Endothelial cell of umbilical vein (primary cell): ENCODE measurements at regions not wholly inside any gene's neighbourhood (a gene's known extent, or its start where the extent isn't known, plus 50 kb on each side); places are given as distances from the start of the nearest gene placed in this dataset.

Experiments used
- BruUV-seq: library from RNA; stranded (reverse); fragments of 400-500 nt; replicated peaks from 2 replicates; lab custom pipeline; 2021; lab: Mats Ljungman, UMichigan
- CTCF ChIA-PET: fragments of 300-600, 350-600 bp; sonication (Branson Sonifier 250); formaldehyde crosslinking; loops from one replicate; lab custom pipeline; 2021; ENCODE audit warnings: antibody characterized with exemption, inconsistent platforms; lab: Charles Lee
- POLR2A ChIA-PET: fragments of 300-600, 350-600 bp; sonication (Branson Sonifier 250); formaldehyde crosslinking; loops from one replicate; lab custom pipeline; 2021; ENCODE audit warnings: antibody characterized with exemption, inconsistent platforms; lab: Charles Lee
- DNase-seq: peaks from one replicate; pipeline ENCODE4 v3.0.0-alpha.2; 2011; ENCODE audit warnings: low read depth, low spot score
- FAIRE-seq: peaks from 2 replicates; lab custom pipeline; 2011; peaks lifted over from hg19 to GRCh38; lab: Jason Lieb, UNC
- H2AFZ ChIP-seq: 2 replicates; pipeline ENCODE4 v1.6.0; 2012; ENCODE audit warnings: low read depth, low read length, control low read depth, inconsistent platforms
- H3K27ac ChIP-seq: 2 replicates; pipeline ENCODE4 v1.5.1; 2011; ENCODE audit warnings: low read depth, mild to moderate bottlenecking, control low read depth, low read length, moderate library complexity; ENCODE audit not compliant: insufficient read depth
- H3K27me3 ChIP-seq, 2 experiments: 2 replicates each; pipeline versions ENCODE4 v1.6.0 to v1.6.1; 2011; ENCODE audit warnings: low read length in 2 of 2, mixed read lengths in 1 of 2; ENCODE audit not compliant: control insufficient read depth in 2 of 2, insufficient read depth in 2 of 2
- H3K36me3 ChIP-seq, 2 experiments: 2 replicates in 1 of 2; 3 replicates in 1 of 2; pipeline ENCODE4 v1.5.1; 2011; ENCODE audit warnings: low read length in 2 of 2, mild to moderate bottlenecking in 1 of 2, moderate library complexity in 1 of 2; ENCODE audit not compliant: control insufficient read depth in 2 of 2, insufficient read depth in 2 of 2; ENCODE audit errors: extremely low read depth in 1 of 2
- H3K4me1 ChIP-seq: 3 replicates; pipeline ENCODE4 v1.5.1; 2011; ENCODE audit warnings: mild to moderate bottlenecking, low read length; ENCODE audit not compliant: control insufficient read depth, insufficient read depth; ENCODE audit errors: extremely low read depth
- H3K4me2 ChIP-seq: 2 replicates; pipeline ENCODE4 v1.6.1; 2011; ENCODE audit warnings: low read length, control low read depth, mixed read lengths; ENCODE audit not compliant: insufficient read depth
- H3K4me3 ChIP-seq, 3 experiments: fragments of 200-600 bp in 1 of 3; sonication (generic), shearing (Covaris generic) in 1 of 3; replicated peaks in 1 of 3; 2 replicates each; pipeline ENCODE4 v1.5.1; 2011 to 2016; ENCODE audit warnings: control low read depth in 3 of 3, low read length in 3 of 3, mild to moderate bottlenecking in 2 of 3, inconsistent platforms in 1 of 3, low read depth in 1 of 3, moderate library complexity in 1 of 3; ENCODE audit not compliant: insufficient read depth in 1 of 3
- H3K79me2 ChIP-seq: 2 replicates; pipeline ENCODE4 v1.6.0; 2012; ENCODE audit warnings: low read length, inconsistent platforms; ENCODE audit not compliant: control insufficient read depth, insufficient read depth
- H3K9ac ChIP-seq: replicated peaks from 2 replicates; pipeline ENCODE3; 2011; ENCODE audit warnings: low read length, control low read depth; ENCODE audit not compliant: insufficient read depth; ENCODE audit errors: extremely low read depth
- H3K9me1 ChIP-seq: replicated peaks from 3 replicates; pipeline ENCODE4 v1.6.0; 2011; ENCODE audit warnings: mild to moderate bottlenecking, low read length; ENCODE audit not compliant: control insufficient read depth, insufficient read depth; ENCODE audit errors: extremely low read depth
- H3K9me3 ChIP-seq: replicated peaks from 2 replicates; pipeline ENCODE4 v1.5.1; 2012; ENCODE audit warnings: low read length, inconsistent platforms; ENCODE audit not compliant: control insufficient read depth, insufficient read depth
- H4K20me1 ChIP-seq: replicated peaks from 2 replicates; pipeline ENCODE3; 2011; ENCODE audit warnings: mild to moderate bottlenecking, low read length; ENCODE audit not compliant: control insufficient read depth, insufficient read depth; ENCODE audit errors: extremely low read depth
- CTCF ChIP-seq, 2 donors: IDR thresholded peaks; 1 replicate in 1 of 2; 2 replicates in 1 of 2; pipeline ENCODE4 v1.5.1; 2011; ENCODE audit warnings: low read length in 2 of 2, mild to moderate bottlenecking in 2 of 2, moderate library complexity in 2 of 2, control low read depth in 1 of 2, inconsistent platforms in 1 of 2, low read depth in 1 of 2; ENCODE audit not compliant: insufficient read depth in 1 of 2; ENCODE audit errors: extremely low read depth in 1 of 2
- EZH2 ChIP-seq: IDR thresholded peaks from 2 replicates; pipeline ENCODE4 v1.6.1; 2012; ENCODE audit warnings: borderline replicate concordance, low read depth, mild to moderate bottlenecking, moderate library complexity, low read length, inconsistent platforms; ENCODE audit not compliant: severe bottlenecking
- FOS ChIP-seq: IDR thresholded peaks from 2 replicates; pipeline ENCODE4 v1.6.1; 2011; ENCODE audit warnings: mild to moderate bottlenecking, low read length, moderate library complexity, borderline replicate concordance; ENCODE audit not compliant: insufficient read depth
- GATA2 ChIP-seq: IDR thresholded peaks from 2 replicates; pipeline ENCODE4 v1.7.0; 2011; ENCODE audit warnings: low read depth, mild to moderate bottlenecking, moderate library complexity, mixed read lengths, low read length; ENCODE audit not compliant: insufficient read length, insufficient read depth
- JUN ChIP-seq: IDR thresholded peaks from 2 replicates; pipeline ENCODE4 v1.6.1; 2011; ENCODE audit warnings: borderline replicate concordance, low read depth; ENCODE audit not compliant: insufficient read length, insufficient read depth
- MYC ChIP-seq: IDR thresholded peaks from one replicate; pipeline ENCODE4 v1.6.1; 2011; ENCODE audit warnings: mild to moderate bottlenecking, low read depth, low read length
- POLR2A ChIP-seq: IDR thresholded peaks from 2 replicates; pipeline ENCODE4 v1.6.1; 2012; ENCODE audit warnings: low read depth, mild to moderate bottlenecking, control low read depth, low read length
- POLR2AphosphoS5 ChIP-seq: IDR thresholded peaks from 2 replicates; pipeline ENCODE4 v1.6.1; 2012; ENCODE audit warnings: low read depth, mild to moderate bottlenecking, control low read depth, low read length, moderate library complexity; ENCODE audit not compliant: insufficient read depth
- dilution Hi-C: fragments of 300-500 bp; cut with MboI; formaldehyde crosslinking; loops from one replicate; pipeline ENCODE4 v1.15.0; 2019; ENCODE audit warnings: low sequenced_read_pairs; ENCODE audit not compliant: extremely low pct_ligation_motif_present
- intact Hi-C: fragments of 100-400 bp; cut with micrococcal nuclease; formaldehyde crosslinking; loops from one replicate; pipeline ENCODE4 v1.10.0; 2022

GRCh38 chr6:144857086-144857485 lies 572.0 kb downstream of the UTRN start:
- Histone ChIP-seq H3K27me3 (no peaks in the 10 kb centered on the region), H3K9ac (no peak overlapping the region), H4K20me1 (no peaks in the 10 kb centered on the region), H3K4me1 (no peaks in the 10 kb centered on the region), H3K9me1 (no peaks in the 10 kb centered on the region), H3K4me3 (no peak overlapping the region), H3K27ac (no peak overlapping the region), H2AFZ (no peak overlapping the region), H3K36me3 (peaks cover 0 to 2% of the 10 kb centered on the region in 2 experiments), H3K4me2 (no peak overlapping the region), H3K9me3 (no peaks in the 10 kb centered on the region), H3K79me2 (no peaks in the 10 kb centered on the region)
- dilution Hi-C loops (no loop called here), intact Hi-C loops (no loop called here)
- DNase-seq, result no peak
- no peak for TF ChIP-seq FOS
- CTCF ChIA-PET, result interaction anchor here (1.1 to 1.3 kb wide), 3 partner anchors 8 to 280 kb away, joined by 3 to 5 read pairs (median 3); no protein-coding TSS in a partner anchor
- POLR2A ChIA-PET, result no interaction called here
- FAIRE-seq, result no peak
- no TSS peak for BruUV-seq

GRCh38 chr6:144862769-144863168 lies 577.6 kb downstream of the UTRN start:
- no peaks in the 10 kb centered on the region for H3K27me3 ChIP-seq
- no peak overlapping the region for H3K27ac ChIP-seq
- H3K9me1 ChIP-seq, result no peaks in the 10 kb centered on the region
- intact Hi-C loops, result no loop called here
- no peak overlapping the region for H2AFZ ChIP-seq
- no peak overlapping the region for H3K4me2 ChIP-seq
- TF ChIP-seq JUN, result no peak
- no peak for TF ChIP-seq CTCF (IDR thresholded peaks at IDR 0.05; ENCODE audit: extremely low read depth in 1 of 2, insufficient read depth in 1 of 2, low read depth in 1 of 2, low read length in 2 of 2)
- TF ChIP-seq MYC, result no peak
- no peak for TF ChIP-seq POLR2A
- TF ChIP-seq POLR2AphosphoS5, result no peak
- TF ChIP-seq FOS, result no peak
- no peak for TF ChIP-seq GATA2
- TF ChIP-seq EZH2, result no peak
- no peaks in the 10 kb centered on the region for H3K79me2 ChIP-seq
- FAIRE-seq, result no peak
- no peaks in the 10 kb centered on the region for H3K36me3 ChIP-seq
- H4K20me1 ChIP-seq, result no peaks in the 10 kb centered on the region
- ChIA-PET POLR2A (no interaction called here), CTCF (no interaction called here)
- DNase-seq, result no peak
- dilution Hi-C loops, result no loop called here
- H3K4me1 ChIP-seq, result no peaks in the 10 kb centered on the region
- H3K4me3 ChIP-seq, result no peak overlapping the region
- no peak overlapping the region for H3K9ac ChIP-seq
- no TSS peak for BruUV-seq
- H3K9me3 ChIP-seq, result no peaks in the 10 kb centered on the region
